Neuronal stem cell (in vitro differentiated cells): ENCODE measurements at regions not wholly inside any gene's neighbourhood (a gene's known extent, or its start where the extent isn't known, plus 50 kb on each side); places are given as distances from the start of the nearest gene placed in this dataset.

Experiments
- DNase-seq: peaks from one replicate; pipeline ENCODE4 v3.0.0-alpha.2; 2013; ENCODE audit warnings: low spot score
- H2AFZ ChIP-seq: one replicate; pipeline ENCODE4 v1.6.1; 2013; ENCODE audit warnings: mild to moderate bottlenecking, low read length, inconsistent platforms
- H2AK5ac ChIP-seq: 2 replicates; pipeline ENCODE4 v1.6.1; 2013; ENCODE audit warnings: low read depth, mild to moderate bottlenecking, inconsistent platforms, low read length, moderate library complexity, mixed read lengths
- H2BK120ac ChIP-seq: 2 replicates; pipeline ENCODE4 v1.6.1; 2013; ENCODE audit warnings: low read depth, mild to moderate bottlenecking, inconsistent platforms, low read length, moderate library complexity, mixed read lengths
- H2BK12ac ChIP-seq: one replicate; pipeline ENCODE4 v1.6.1; 2013; ENCODE audit warnings: low read length, inconsistent platforms
- H2BK15ac ChIP-seq: 2 replicates; pipeline ENCODE4 v1.6.1; 2013; ENCODE audit warnings: mild to moderate bottlenecking, low read length, inconsistent platforms, mixed read lengths
- H2BK5ac ChIP-seq: one replicate; pipeline ENCODE4 v1.6.1; 2013; ENCODE audit warnings: inconsistent platforms, mild to moderate bottlenecking, low read length, moderate library complexity
- H3K14ac ChIP-seq: one replicate; pipeline ENCODE4 v1.6.1; 2013; ENCODE audit warnings: low read length, inconsistent platforms
- H3K18ac ChIP-seq: 2 replicates; pipeline ENCODE4 v1.6.1; 2013; ENCODE audit warnings: low read length, inconsistent platforms
- H3K23ac ChIP-seq: 2 replicates; pipeline ENCODE4 v1.6.1; 2013; ENCODE audit warnings: low read depth, mild to moderate bottlenecking, mixed read lengths, low read length, inconsistent platforms; ENCODE audit not compliant: poor library complexity
- H3K27ac ChIP-seq: replicated peaks from 3 replicates; pipeline ENCODE4 v1.5.1; 2013; ENCODE audit warnings: low read length, inconsistent platforms
- H3K27me3 ChIP-seq, 3 experiments: 2 replicates each; pipeline ENCODE4 v1.6.1; 2013; ENCODE audit warnings: low read length in 3 of 3, mild to moderate bottlenecking in 2 of 3, inconsistent platforms in 1 of 3, low read depth in 1 of 3, mixed read lengths in 1 of 3, moderate library complexity in 1 of 3; ENCODE audit not compliant: control insufficient read depth in 3 of 3, insufficient read depth in 3 of 3
- H3K36me3 ChIP-seq, 2 donors: replicated peaks in 1 of 2; 2 replicates each; pipeline ENCODE4 v1.6.1; 2013; ENCODE audit warnings: low read length in 2 of 2; ENCODE audit not compliant: control insufficient read depth in 2 of 2, insufficient read depth in 2 of 2
- H3K4ac ChIP-seq: 2 replicates; pipeline ENCODE4 v1.6.1; 2013; ENCODE audit warnings: inconsistent platforms, mild to moderate bottlenecking, low read length, moderate library complexity
- H3K4me1 ChIP-seq, 2 donors: 1 replicate in 1 of 2; 2 replicates in 1 of 2; pipeline ENCODE4 v1.6.1; 2013; ENCODE audit warnings: low read length in 2 of 2, low read depth in 1 of 2; ENCODE audit not compliant: control insufficient read depth in 2 of 2, insufficient read depth in 1 of 2
- H3K4me2 ChIP-seq: one replicate; pipeline ENCODE4 v1.6.1; 2013; ENCODE audit warnings: mild to moderate bottlenecking, low read length, inconsistent platforms; ENCODE audit not compliant: insufficient read depth, poor library complexity, severe bottlenecking
- H3K4me3 ChIP-seq, 2 donors: 2 replicates each; pipeline ENCODE4 v1.5.1; 2013; ENCODE audit warnings: low read length in 2 of 2, mild to moderate bottlenecking in 2 of 2, inconsistent platforms in 1 of 2, moderate library complexity in 1 of 2
- H3K79me1 ChIP-seq: one replicate; pipeline ENCODE4 v1.6.1; 2013; ENCODE audit warnings: low read depth, mild to moderate bottlenecking, inconsistent platforms, low read length, moderate library complexity
- H3K9ac ChIP-seq: one replicate; pipeline ENCODE4 v1.6.1; 2013; ENCODE audit warnings: mild to moderate bottlenecking, low read depth, low read length, inconsistent platforms; ENCODE audit not compliant: poor library complexity
- H3K9me3 ChIP-seq, 2 donors: replicated peaks in 1 of 2; 2 replicates each; pipeline versions ENCODE3 to v1.6.1; 2013; ENCODE audit warnings: low read length in 2 of 2, mild to moderate bottlenecking in 2 of 2, inconsistent platforms in 1 of 2, low read depth in 1 of 2, mixed read lengths in 1 of 2, moderate library complexity in 1 of 2; ENCODE audit not compliant: control insufficient read depth in 2 of 2, insufficient read depth in 1 of 2
- H4K8ac ChIP-seq: one replicate; pipeline ENCODE4 v1.6.1; 2013; ENCODE audit warnings: low read depth, mild to moderate bottlenecking, inconsistent platforms, low read length, moderate library complexity
- H4K91ac ChIP-seq: one replicate; pipeline ENCODE4 v1.6.1; 2013; ENCODE audit warnings: low read length, low read depth, mild to moderate bottlenecking, inconsistent platforms; ENCODE audit not compliant: poor library complexity
- WGBS, 2 donors: extraction: QIAGEN DNeasy Blood & Tissue Kit; methylation state at CpG; one replicate each; pipeline ENCODE4 v1.1.7; 2013; ENCODE audit warnings: missing lambda C conversion rate in 2 of 2, mixed read lengths in 1 of 2; ENCODE audit not compliant: insufficient read length in 2 of 2, insufficient replicate concordance in 1 of 2; ENCODE audit errors: extremely low coverage in 2 of 2; 5-methylcytosine and 5-hydroxymethylcytosine counted together

DNA sequence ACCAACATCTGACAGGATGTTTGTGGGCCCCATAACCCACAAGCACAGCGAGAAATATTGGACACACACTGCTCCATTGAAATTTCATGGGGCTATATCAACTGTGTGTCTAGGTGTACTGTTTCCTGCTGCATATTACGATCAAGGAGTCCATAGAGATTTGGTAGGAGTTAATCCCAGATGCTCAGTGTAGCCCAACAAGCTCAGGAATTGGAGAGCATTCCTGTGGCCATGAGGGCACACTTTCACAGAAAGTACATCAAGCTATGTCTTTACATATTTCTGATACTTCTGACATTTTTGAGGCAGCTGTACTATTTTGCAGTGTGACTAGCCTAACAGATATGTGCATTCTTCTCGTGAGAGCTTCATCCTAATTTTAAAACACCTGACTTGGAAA is 473.1 kb downstream of the PTH2R start:
- Histone ChIP-seq H3K18ac (no peak overlapping the region), H2AK5ac (no peak overlapping the region), H3K79me1 (no peaks in the 10 kb centered on the region), H2BK5ac (no peak overlapping the region), H2AFZ (no peak overlapping the region), H3K4me1 (no peaks in the 10 kb centered on the region), H3K14ac (no peak overlapping the region), H3K9ac (no peak overlapping the region), H3K9me3 (no peaks in the 10 kb centered on the region), H2BK120ac (no peak overlapping the region), H3K27ac (no peak overlapping the region), H2BK15ac (no peak overlapping the region), H3K4me2 (no peak overlapping the region), H4K91ac (no peak overlapping the region), H3K4me3 (no peak overlapping the region), H2BK12ac (no peak overlapping the region), H3K27me3 (no peaks in the 10 kb centered on the region), H3K23ac (no peak overlapping the region), H3K36me3 (no peaks in the 10 kb centered on the region), H3K4ac (no peak overlapping the region), H4K8ac (no peak overlapping the region)
- no CpG with 5 or more reads among the region's 3 CpGs for WGBS, 2 donors
- no peak for DNase-seq

DNA sequence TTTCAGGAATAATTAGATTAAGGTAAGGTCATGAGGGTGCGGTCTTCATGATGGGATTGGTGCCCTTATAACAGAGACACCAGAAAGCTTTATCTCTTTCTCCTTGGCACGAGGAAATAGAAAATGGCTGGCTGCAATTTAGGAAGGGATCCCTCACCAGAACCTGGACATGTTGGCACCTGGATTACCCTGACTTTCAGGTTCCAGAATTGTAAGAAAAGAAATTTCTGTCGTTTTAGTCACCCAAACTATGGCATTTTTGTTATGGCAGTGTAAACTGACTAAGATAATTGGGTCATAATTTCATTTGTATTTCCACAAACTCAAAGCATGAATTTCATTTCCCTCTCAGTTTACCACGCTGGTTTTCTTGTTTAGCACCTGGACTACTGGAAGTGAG is 473.6 kb downstream of the PTH2R start:
- Histone ChIP-seq H4K91ac (no peak overlapping the region), H2BK15ac (no peak overlapping the region)
- WGBS, 2 donors = no CpG with 5 or more reads among the region's 4 CpGs

DNA sequence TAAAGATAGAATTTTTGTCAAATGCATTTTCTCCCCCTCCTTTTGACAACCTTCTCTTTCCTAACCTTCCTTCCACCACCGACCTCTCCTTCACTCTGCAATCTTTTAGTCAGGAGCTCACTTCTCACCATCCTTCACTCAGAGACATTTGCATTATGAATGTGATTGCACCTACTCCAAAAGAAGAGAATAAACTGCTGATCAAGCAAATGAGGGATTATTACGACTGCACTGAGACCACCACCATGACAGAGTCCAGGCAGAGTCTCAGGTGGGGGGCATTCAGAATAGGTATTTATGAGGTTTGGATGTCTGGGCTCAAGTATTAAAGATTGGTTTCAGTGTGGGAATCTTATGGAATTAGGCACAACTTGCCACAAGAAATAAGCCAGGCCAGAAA is 483.9 kb downstream of the PTH2R start:
- Histone ChIP-seq H3K4me2 (no peak overlapping the region), H3K27ac (no peak overlapping the region), H3K79me1 (no peaks in the 10 kb centered on the region), H2AFZ (no peak overlapping the region), H3K23ac (no peak overlapping the region), H3K9me3 (no peaks in the 10 kb centered on the region), H2BK15ac (no peak overlapping the region), H3K4me1 (no peaks in the 10 kb centered on the region), H4K8ac (no peak overlapping the region), H2BK5ac (no peak overlapping the region), H2BK12ac (no peak overlapping the region), H4K91ac (no peak overlapping the region), H3K18ac (no peak overlapping the region), H3K36me3 (no peaks in the 10 kb centered on the region), H3K14ac (no peak overlapping the region), H2AK5ac (no peak overlapping the region), H3K27me3 (no peaks in the 10 kb centered on the region), H2BK120ac (no peak overlapping the region), H3K9ac (no peak overlapping the region), H3K4ac (no peak overlapping the region), H3K4me3 (no peak overlapping the region)
- no CpG with 5 or more reads among the region's 2 CpGs for WGBS, 2 donors
- DNase-seq = no peak

More for the DNA sequence above, 473.6 kb downstream of the PTH2R start:
- no peak overlapping the region for H2BK12ac ChIP-seq
- no peak overlapping the region for H3K4ac ChIP-seq
- no peak overlapping the region for H2AK5ac ChIP-seq
- no peak overlapping the region for H2BK120ac ChIP-seq
- no peak overlapping the region for H4K8ac ChIP-seq
- no peaks in the 10 kb centered on the region for H3K4me1 ChIP-seq
- no peak overlapping the region for H3K27ac ChIP-seq
- H3K18ac ChIP-seq = no peak overlapping the region
- no peak overlapping the region for H2BK5ac ChIP-seq
- no peak overlapping the region for H3K9ac ChIP-seq
- no peak overlapping the region for H3K4me3 ChIP-seq
- H3K27me3 ChIP-seq = no peaks in the 10 kb centered on the region
- H2AFZ ChIP-seq = no peak overlapping the region
- no peak overlapping the region for H3K4me2 ChIP-seq
- H3K79me1 ChIP-seq = no peaks in the 10 kb centered on the region
- no peak overlapping the region for H3K23ac ChIP-seq
- no peaks in the 10 kb centered on the region for H3K36me3 ChIP-seq
- H3K14ac ChIP-seq = no peak overlapping the region
- no peak for DNase-seq
- no peaks in the 10 kb centered on the region for H3K9me3 ChIP-seq

DNA sequence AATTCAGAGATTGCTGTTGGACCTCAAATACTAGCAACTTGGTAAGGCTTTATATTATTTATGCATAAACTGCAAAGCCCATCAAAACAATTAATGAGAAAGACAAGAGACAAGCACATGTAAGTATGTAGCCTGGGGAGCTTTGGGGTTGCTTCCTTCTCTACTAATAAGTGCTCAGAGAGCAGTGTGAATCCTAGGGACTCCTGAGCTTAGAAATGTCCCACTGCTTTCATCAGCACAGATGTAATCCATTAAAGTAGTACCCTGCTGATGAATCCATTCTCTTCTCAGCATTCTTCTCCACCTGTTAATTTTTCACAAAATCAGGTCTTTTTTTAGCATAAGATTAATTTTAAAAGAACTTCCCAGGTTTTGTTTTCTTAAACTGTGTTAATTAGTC is 485.6 kb downstream of the PTH2R start:
- H3K79me1 ChIP-seq = no peaks in the 10 kb centered on the region

More for the DNA sequence above, 485.6 kb downstream of the PTH2R start:
- H2BK15ac ChIP-seq = no peak overlapping the region
- H2BK120ac ChIP-seq = no peak overlapping the region
- no peak overlapping the region for H3K18ac ChIP-seq
- H2BK5ac ChIP-seq = no peak overlapping the region
- no peak overlapping the region for H3K9ac ChIP-seq
- H3K9me3 ChIP-seq = no peaks in the 10 kb centered on the region
- H4K8ac ChIP-seq = no peak overlapping the region
- H3K23ac ChIP-seq = no peak overlapping the region
- no peaks in the 10 kb centered on the region for H3K36me3 ChIP-seq
- H3K27ac ChIP-seq = no peak overlapping the region
- no peak overlapping the region for H3K14ac ChIP-seq
- no peak overlapping the region for H2AK5ac ChIP-seq
- no peaks in the 10 kb centered on the region for H3K4me1 ChIP-seq
- no peak overlapping the region for H3K4me2 ChIP-seq
- DNase-seq = no peak
- no peak overlapping the region for H4K91ac ChIP-seq
- H2BK12ac ChIP-seq = no peak overlapping the region
- no peak overlapping the region for H3K4ac ChIP-seq
- no peak overlapping the region for H3K4me3 ChIP-seq
- H3K27me3 ChIP-seq = no peaks in the 10 kb centered on the region
- H2AFZ ChIP-seq = no peak overlapping the region
